ENCODE measurements at regions not wholly inside any gene's neighbourhood (a gene's known extent, or its start where the extent isn't known, plus 50 kb on each side); places are given as distances from the start of the nearest gene placed in this dataset.

GRCh38 chr3:59528251-59528650, 478.4 kb upstream of the CFAP20DC start:
- intact Hi-C loops (cut with DNase I), result no loop called here
- Histone ChIP-seq H3K36me3 (no peaks in the 10 kb centered on the region), H3K27me3 (replicated peaks; ENCODE audit: insufficient read depth) (no peaks in the 10 kb centered on the region), H3K9me3 (no peaks in the 10 kb centered on the region), H3K27ac (no peak overlapping the region), H3K4me1 (replicated peaks) (no peaks in the 10 kb centered on the region), H3K4me3 (no peak overlapping the region)
- DNase-seq (ENCODE audit: low spot score), result no peak
- no peak for TF ChIP-seq POLR2A (IDR thresholded peaks at IDR 0.05)
- TF ChIP-seq, protein P1, sequence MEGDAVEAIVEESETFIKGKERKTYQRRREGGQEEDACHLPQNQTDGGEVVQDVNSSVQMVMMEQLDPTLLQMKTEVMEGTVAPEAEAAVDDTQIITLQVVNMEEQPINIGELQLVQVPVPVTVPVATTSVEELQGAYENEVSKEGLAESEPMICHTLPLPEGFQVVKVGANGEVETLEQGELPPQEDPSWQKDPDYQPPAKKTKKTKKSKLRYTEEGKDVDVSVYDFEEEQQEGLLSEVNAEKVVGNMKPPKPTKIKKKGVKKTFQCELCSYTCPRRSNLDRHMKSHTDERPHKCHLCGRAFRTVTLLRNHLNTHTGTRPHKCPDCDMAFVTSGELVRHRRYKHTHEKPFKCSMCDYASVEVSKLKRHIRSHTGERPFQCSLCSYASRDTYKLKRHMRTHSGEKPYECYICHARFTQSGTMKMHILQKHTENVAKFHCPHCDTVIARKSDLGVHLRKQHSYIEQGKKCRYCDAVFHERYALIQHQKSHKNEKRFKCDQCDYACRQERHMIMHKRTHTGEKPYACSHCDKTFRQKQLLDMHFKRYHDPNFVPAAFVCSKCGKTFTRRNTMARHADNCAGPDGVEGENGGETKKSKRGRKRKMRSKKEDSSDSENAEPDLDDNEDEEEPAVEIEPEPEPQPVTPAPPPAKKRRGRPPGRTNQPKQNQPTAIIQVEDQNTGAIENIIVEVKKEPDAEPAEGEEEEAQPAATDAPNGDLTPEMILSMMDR (IDR thresholded peaks at IDR 0.05), result no peak
- WGBS, result 78% methylated on average over 5 of the region's 5 CpGs

DNA sequence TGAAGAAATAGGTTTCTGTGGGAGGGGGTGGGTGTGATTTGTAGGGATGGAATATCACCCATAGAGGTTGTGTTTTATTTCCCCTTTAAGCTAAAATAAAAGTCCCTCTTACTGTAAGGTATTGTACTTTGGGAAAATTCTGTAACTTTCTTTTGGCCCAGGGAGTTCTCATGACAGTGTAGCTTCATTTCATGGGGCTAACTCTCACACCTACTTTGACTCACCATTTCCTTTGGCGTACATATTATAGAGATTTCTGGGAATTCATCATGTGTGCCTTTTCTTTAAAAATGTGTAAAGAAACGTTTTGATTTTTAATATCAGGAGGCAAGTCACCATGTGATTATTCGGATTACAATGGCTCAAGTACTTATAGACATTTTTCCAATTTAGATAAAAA, 477.7 kb upstream of the CFAP20DC start:
- WGBS, result 80% methylated on average over 3 of the region's 3 CpGs

GRCh38 chr3:59526999-59527398, 477.2 kb upstream of the CFAP20DC start:
- intact Hi-C loops (cut with DNase I), result no loop called here
- H3K27me3 ChIP-seq (replicated peaks; ENCODE audit: insufficient read depth), result no peaks in the 10 kb centered on the region
- DNase-seq (ENCODE audit: low spot score), result no peak
- H3K4me1 ChIP-seq (replicated peaks), result no peaks in the 10 kb centered on the region
- TF ChIP-seq POLR2A (IDR thresholded peaks at IDR 0.05), result no peak
- TF ChIP-seq, protein P1 (IDR thresholded peaks at IDR 0.05), result no peak
- no peak for TF ChIP-seq POLR2AphosphoS5 (IDR thresholded peaks at IDR 0.05)
- H3K9me3 ChIP-seq, result no peaks in the 10 kb centered on the region
- H3K4me3 ChIP-seq, result no peak overlapping the region
- H3K27ac ChIP-seq, result no peak overlapping the region
- H3K36me3 ChIP-seq, result no peaks in the 10 kb centered on the region

More for the DNA sequence above, 477.7 kb upstream of the CFAP20DC start:
- DNase-seq (ENCODE audit: low spot score), result no peak
- intact Hi-C loops (cut with DNase I), result no loop called here
- no peak overlapping the region for H3K4me3 ChIP-seq
- H3K9me3 ChIP-seq, result no peaks in the 10 kb centered on the region
- H3K4me1 ChIP-seq (replicated peaks), result no peaks in the 10 kb centered on the region
- no peak overlapping the region for H3K27ac ChIP-seq
- TF ChIP-seq POLR2AphosphoS5 (IDR thresholded peaks at IDR 0.05), result no peak
- TF ChIP-seq, protein P1 (IDR thresholded peaks at IDR 0.05), result no peak
- TF ChIP-seq POLR2A (IDR thresholded peaks at IDR 0.05), result no peak
- H3K27me3 ChIP-seq (replicated peaks; ENCODE audit: insufficient read depth), result no peaks in the 10 kb centered on the region
- H3K36me3 ChIP-seq, result no peaks in the 10 kb centered on the region

DNA sequence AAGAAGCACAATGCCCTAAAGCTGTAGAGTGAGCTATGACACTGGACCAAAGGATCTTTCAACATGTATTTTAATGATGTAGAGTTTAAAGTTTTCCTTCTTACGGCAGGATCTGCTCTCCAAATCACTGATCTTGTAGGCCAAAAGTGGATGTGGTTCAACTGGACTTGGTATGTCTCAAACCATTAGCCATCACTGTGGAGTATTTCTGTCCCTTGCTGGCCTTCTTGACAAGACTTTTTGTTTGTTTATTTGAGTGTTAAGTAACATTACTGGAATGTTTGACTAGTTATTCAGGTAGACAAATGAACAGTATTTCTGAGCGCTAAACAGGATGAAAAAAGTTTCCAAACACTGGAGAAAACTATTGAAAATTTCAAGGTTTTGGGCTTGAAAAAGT, 472.7 kb upstream of the CFAP20DC start:
- no peak overlapping the region for H3K4me3 ChIP-seq
- H3K36me3 ChIP-seq, result no peaks in the 10 kb centered on the region
- no peak for DNase-seq (ENCODE audit: low spot score)

GRCh38 chr3:59519094-59519493, 469.3 kb upstream of the CFAP20DC start:
- no peak for DNase-seq (ENCODE audit: low spot score)
- H3K27ac ChIP-seq, result no peak overlapping the region
- TF ChIP-seq, protein P1 (IDR thresholded peaks at IDR 0.05), result no peak
- TF ChIP-seq POLR2A (IDR thresholded peaks at IDR 0.05), result no peak
- no peak for TF ChIP-seq POLR2AphosphoS5 (IDR thresholded peaks at IDR 0.05)
- intact Hi-C loops (cut with DNase I), result no loop called here
- no peaks in the 10 kb centered on the region for H3K36me3 ChIP-seq
- no peaks in the 10 kb centered on the region for H3K9me3 ChIP-seq
- no peak overlapping the region for H3K4me3 ChIP-seq
- no peaks in the 10 kb centered on the region for H3K27me3 ChIP-seq (replicated peaks; ENCODE audit: insufficient read depth)
- 91% methylated on average over 6 of the region's 6 CpGs for WGBS
- no peaks in the 10 kb centered on the region for H3K4me1 ChIP-seq (replicated peaks)

More for the DNA sequence above, 472.7 kb upstream of the CFAP20DC start:
- Histone ChIP-seq H3K4me1 (replicated peaks) (no peaks in the 10 kb centered on the region), H3K27me3 (replicated peaks; ENCODE audit: insufficient read depth) (no peaks in the 10 kb centered on the region), H3K27ac (no peak overlapping the region), H3K9me3 (no peaks in the 10 kb centered on the region)
- 96% methylated on average over 2 of the region's 2 CpGs for WGBS
- intact Hi-C loops (cut with DNase I), result no loop called here
- TF ChIP-seq, protein P1 (IDR thresholded peaks at IDR 0.05), result no peak
- no peak for TF ChIP-seq POLR2AphosphoS5 (IDR thresholded peaks at IDR 0.05)
- TF ChIP-seq POLR2A (IDR thresholded peaks at IDR 0.05), result no peak
